ENCODE measurements at regions not wholly inside any gene's neighbourhood (a gene's known extent, or its start where the extent isn't known, plus 50 kb on each side); places are given as distances from the start of the nearest gene placed in this dataset.

GRCh38 chr11:11000579-11001283 is 142.9 kb upstream of the ZBED5 start:
- intact Hi-C loops (cut with micrococcal nuclease), result no loop called here
- DNase-seq (ENCODE audit: low read depth, low spot score) (no peak), ATAC-seq (no peak)
- H4K20me1 ChIP-seq (ENCODE audit: insufficient read depth), result no peaks in the 10 kb centered on the region
- no TSS peak for BruUV-seq (replicated peaks)
- ChIA-PET POLR2A (no interaction called here), RAD21 (ENCODE audit: low non-redundant PET in 1 of 2, low total read pairs in 2 of 2, uncharacterized antibody in 2 of 2, unreplicated experiment in 2 of 2) (no interaction called here), CTCF (interaction anchor here (0.9 to 2.8 kb wide), 2 partner anchors 10 to 67 kb away, joined by 3 to 6 read pairs; no protein-coding TSS in a partner anchor)
- no peak overlapping the region for H3K4me2 ChIP-seq (ENCODE audit: low read length)
- H3K4me3 ChIP-seq (replicated peaks in 1 of 2; ENCODE audit: low read depth in 1 of 2, low read length in 2 of 2), result no peak overlapping the region
- no peak overlapping the region for H2AFZ ChIP-seq (ENCODE audit: low read depth, low read length, poor library complexity, severe bottlenecking)
- H3K79me2 ChIP-seq (ENCODE audit: insufficient read depth, low read length), result no peaks in the 10 kb centered on the region
- no peaks in the 10 kb centered on the region for H3K9me2 ChIP-seq (ENCODE audit: insufficient read depth)
- H3K27me3 ChIP-seq (ENCODE audit: insufficient read depth, low read length), result peaks cover 7% of the 10 kb centered on the region
- H3K36me3 ChIP-seq (ENCODE audit: control insufficient read depth in 1 of 2, insufficient read depth in 2 of 2, low read length in 2 of 2), result no peaks in the 10 kb centered on the region
- H3K27ac ChIP-seq (ENCODE audit: low read depth, low read length), result no peak overlapping the region
- no peaks in the 10 kb centered on the region for H3K4me1 ChIP-seq (ENCODE audit: control insufficient read depth in 1 of 2, insufficient read depth in 2 of 2, low read length in 2 of 2)
- H3K9ac ChIP-seq (ENCODE audit: low read length), result no peak overlapping the region
- no peaks in the 10 kb centered on the region for H3K9me3 ChIP-seq (ENCODE audit: control insufficient read depth in 1 of 2, insufficient read depth in 1 of 2, low read depth in 1 of 2, low read length in 2 of 2)
- TF ChIP-seq EZH2phosphoT487 (IDR thresholded peaks at IDR 0.05; ENCODE audit: borderline replicate concordance) (no peak), EGR1 (IDR thresholded peaks at IDR 0.05; ENCODE audit: low read depth) (no peak), ZBTB33 (IDR thresholded peaks at IDR 0.05; ENCODE audit: extremely low read depth, insufficient replicate concordance, low read length) (no peak), REST (IDR thresholded peaks at IDR 0.05; ENCODE audit: low read depth) (no peak)

Data from HCT116 (cell line).